Kidney tubule cell (primary cell): ENCODE measurements at regions not wholly inside any gene's neighbourhood (a gene's known extent, or its start where the extent isn't known, plus 50 kb on each side); places are given as distances from the start of the nearest gene placed in this dataset.
"Not testable (repeated sequence)": the region's sequence is repeated elsewhere in the genome, so short reads cannot be mapped to it uniquely, and the experiment has no call there.

ENCODE experiments used
- DNase-seq: peaks from one replicate; pipeline ENCODE4 v3.0.0-alpha.2; 2018; ENCODE audit warnings: low spot score

GRCh38 chr1:199044191-199044590 is 405.4 kb downstream of the PTPRC start:
- DNase-seq: no peak

- DNase-seq: no peak
Observed at GRCh38 chr1:199046618-199047017, 407.8 kb downstream of the PTPRC start.

GRCh38 chr1:199054694-199055093 is 415.9 kb downstream of the PTPRC start:
- DNase-seq: no peak

GRCh38 chr1:199057322-199057721 is 418.5 kb downstream of the PTPRC start:
- no peak for DNase-seq

GRCh38 chr1:199058281-199058680 is 419.4 kb downstream of the PTPRC start:
- DNase-seq: no peak

GRCh38 chr1:199064971-199065370 is 426.1 kb downstream of the PTPRC start:
- DNase-seq: peak; percentile 47

- no peak for DNase-seq
Observed at GRCh38 chr1:199067483-199067882, 428.6 kb downstream of the PTPRC start.

- DNase-seq: no peak
Observed at GRCh38 chr1:199071080-199071479, 432.2 kb downstream of the PTPRC start.

GRCh38 chr1:199073166-199073565 is 434.3 kb downstream of the PTPRC start:
- no peak for DNase-seq

GRCh38 chr1:199075792-199076191 is 437.0 kb downstream of the PTPRC start:
- no peak for DNase-seq

- DNase-seq: no peak
Observed at GRCh38 chr1:199079994-199080393, 441.2 kb downstream of the PTPRC start.

GRCh38 chr1:199081739-199082138 is 442.9 kb downstream of the PTPRC start:
- DNase-seq: no peak

- no peak for DNase-seq
Observed at GRCh38 chr1:199082778-199083389, 444.0 kb downstream of the PTPRC start.

GRCh38 chr1:199083680-199084079 is 444.8 kb downstream of the PTPRC start:
- no peak for DNase-seq

- DNase-seq: no peak
Observed at GRCh38 chr1:199084293-199084692, 445.5 kb downstream of the PTPRC start.

- no peak for DNase-seq
Observed at GRCh38 chr1:199085903-199086302, 447.1 kb downstream of the PTPRC start.

GRCh38 chr1:199087144-199087543 is 448.3 kb downstream of the PTPRC start:
- no peak for DNase-seq

- DNase-seq: no peak
Observed at GRCh38 chr1:199089393-199090122, 450.7 kb downstream of the PTPRC start.

- not testable (repeated sequence) for DNase-seq
Observed at GRCh38 chr1:199095628-199096027, 456.8 kb downstream of the PTPRC start.

GRCh38 chr1:199096591-199096990 is 457.8 kb downstream of the PTPRC start:
- DNase-seq: no peak

GRCh38 chr1:199098468-199098867 is 459.6 kb downstream of the PTPRC start:
- DNase-seq: no peak

- no peak for DNase-seq
Observed at GRCh38 chr1:199101139-199101538, 462.3 kb downstream of the PTPRC start.

- no peak for DNase-seq
Observed at GRCh38 chr1:199101635-199102034, 462.8 kb downstream of the PTPRC start.

GRCh38 chr1:199102239-199102638 is 463.4 kb downstream of the PTPRC start:
- DNase-seq: no peak
